Memory B cell (primary cell): ENCODE measurements at regions not wholly inside any gene's neighbourhood (a gene's known extent, or its start where the extent isn't known, plus 50 kb on each side); places are given as distances from the start of the nearest gene placed in this dataset.
"Not testable (repeated sequence)": the region's sequence is repeated elsewhere in the genome, so short reads cannot be mapped to it uniquely, and the experiment has no call there.

Source experiments
- ATAC-seq: fragments of 150-1000 bp; cut with Tn5 transposase; 2 replicates; pipeline ENCODE4 v1.10.0; 2021; ENCODE audit warnings: low read depth, mild to moderate bottlenecking, moderate library complexity
- DNase-seq, 2 donors: peaks; one replicate each; pipeline ENCODE4 v3.0.0; 2022; ENCODE audit warnings: low spot score in 2 of 2
- H3K27ac Mint-ChIP-seq: one replicate; pipeline ENCODE4 v1.8.0; 2022; ENCODE audit warnings: mild to moderate bottlenecking, moderate library complexity, mixed read lengths
- H3K27me3 Mint-ChIP-seq: one replicate; pipeline ENCODE4 v1.8.0; 2022; ENCODE audit warnings: mixed read lengths
- H3K36me3 Mint-ChIP-seq: one replicate; pipeline ENCODE4 v1.8.0; 2022; ENCODE audit warnings: mild to moderate bottlenecking, mixed read lengths
- H3K4me1 Mint-ChIP-seq: one replicate; pipeline ENCODE4 v1.8.0; 2022; ENCODE audit warnings: mixed read lengths
- H3K4me3 Mint-ChIP-seq: one replicate; pipeline ENCODE4 v1.8.0; 2022; ENCODE audit warnings: mild to moderate bottlenecking, moderate library complexity, mixed read lengths
- H3K9me3 Mint-ChIP-seq: one replicate; pipeline ENCODE4 v1.8.0; 2022; ENCODE audit warnings: mixed read lengths

GRCh38 chr7:24432677-24433076, 140.6 kb upstream of the PALS2 start:
- H3K27me3 Mint-ChIP-seq, result peaks cover 3% of the 10 kb centered on the region
- H3K36me3 Mint-ChIP-seq, result no peaks in the 10 kb centered on the region
- ATAC-seq, result no peak
- H3K27ac Mint-ChIP-seq, result no peak overlapping the region
- H3K9me3 Mint-ChIP-seq, result no peaks in the 10 kb centered on the region
- peaks cover 3% of the 10 kb centered on the region for H3K4me1 Mint-ChIP-seq
- no peak overlapping the region for H3K4me3 Mint-ChIP-seq
- no peak for DNase-seq

DNA sequence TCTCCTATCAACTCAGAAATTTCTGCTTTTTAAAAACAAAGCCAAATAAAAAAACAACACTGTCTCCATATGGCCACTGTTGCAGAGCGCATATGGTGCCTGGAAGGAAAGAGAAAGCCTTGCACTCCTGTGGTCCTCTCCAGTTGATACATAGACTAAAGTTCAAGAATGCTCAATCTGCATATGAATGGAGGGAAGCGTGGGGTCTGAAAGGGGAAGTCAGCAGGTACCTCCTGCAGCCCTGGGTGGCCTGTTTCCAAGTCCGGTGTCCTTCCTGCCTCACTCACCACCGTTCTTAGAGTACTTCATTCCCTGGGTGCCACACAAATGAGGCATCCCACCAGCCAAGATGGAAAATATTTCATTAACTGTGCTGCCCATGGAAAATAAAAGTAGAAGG, 138.3 kb upstream of the PALS2 start:
- no peaks in the 10 kb centered on the region for H3K36me3 Mint-ChIP-seq
- H3K27ac Mint-ChIP-seq, result no peak overlapping the region
- H3K9me3 Mint-ChIP-seq, result no peaks in the 10 kb centered on the region
- H3K4me3 Mint-ChIP-seq, result no peak overlapping the region
- no peak for DNase-seq
- no peak for ATAC-seq
- peaks cover 3% of the 10 kb centered on the region for H3K27me3 Mint-ChIP-seq
- H3K4me1 Mint-ChIP-seq, result peaks cover 3% of the 10 kb centered on the region

DNA sequence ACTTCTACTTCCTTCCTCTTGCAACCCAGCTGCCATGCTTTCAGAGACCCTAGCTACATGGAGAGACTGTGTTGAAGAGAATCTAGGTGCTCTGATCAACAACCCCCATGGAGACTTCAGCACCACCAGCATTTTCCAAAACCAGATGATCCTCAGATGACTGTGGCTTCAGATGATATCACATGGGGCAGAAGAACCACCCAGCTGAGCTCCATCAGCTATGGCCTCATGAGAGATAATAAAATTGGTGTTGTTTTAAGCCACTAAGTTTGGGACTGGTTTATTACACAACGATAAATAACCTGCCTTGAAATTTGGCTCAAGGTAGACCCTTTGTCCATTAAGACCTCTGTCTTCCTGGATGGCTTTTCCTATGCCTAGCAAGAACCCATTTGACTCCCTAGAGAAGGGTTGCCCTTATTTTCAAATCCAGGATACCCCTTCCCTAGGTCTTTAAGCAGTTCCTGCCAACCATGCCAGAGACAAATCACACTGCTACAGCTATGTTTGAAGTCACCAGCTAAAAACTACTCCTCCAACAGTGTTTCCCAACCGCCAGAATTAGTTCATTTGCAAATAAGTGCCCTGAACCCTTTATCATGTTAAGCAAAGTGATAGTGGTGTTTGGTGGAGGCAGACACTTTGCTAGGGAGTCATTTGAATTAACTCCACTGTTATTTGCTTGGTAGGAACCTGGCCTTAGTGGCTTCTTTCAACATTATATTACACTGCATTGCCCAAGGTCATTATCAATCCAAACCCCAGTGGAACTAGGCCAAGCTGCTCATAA, 136.9 kb upstream of the PALS2 start:
- no peak for DNase-seq
- H3K27ac Mint-ChIP-seq, result no peak overlapping the region
- H3K4me3 Mint-ChIP-seq, result no peak overlapping the region
- H3K4me1 Mint-ChIP-seq, result peaks cover 3% of the 10 kb centered on the region
- H3K36me3 Mint-ChIP-seq, result no peaks in the 10 kb centered on the region
- peaks cover 3% of the 10 kb centered on the region for H3K27me3 Mint-ChIP-seq
- H3K9me3 Mint-ChIP-seq, result no peaks in the 10 kb centered on the region
- ATAC-seq, result no peak

GRCh38 chr7:24438232-24438631, 135.0 kb upstream of the PALS2 start:
- no peak overlapping the region for H3K4me3 Mint-ChIP-seq
- DNase-seq, result no peak
- H3K27me3 Mint-ChIP-seq, result peaks cover 5% of the 10 kb centered on the region
- no peaks in the 10 kb centered on the region for H3K9me3 Mint-ChIP-seq
- no peak overlapping the region for H3K27ac Mint-ChIP-seq
- H3K4me1 Mint-ChIP-seq, result peaks cover 3% of the 10 kb centered on the region
- ATAC-seq, result no peak
- no peaks in the 10 kb centered on the region for H3K36me3 Mint-ChIP-seq

- H3K27ac Mint-ChIP-seq, H3K36me3 Mint-ChIP-seq, H3K4me3 Mint-ChIP-seq: not testable (repeated sequence)
Measured at GRCh38 chr7:24439104-24439503, 134.1 kb upstream of the PALS2 start.

GRCh38 chr7:24440892-24441291, 132.4 kb upstream of the PALS2 start:
- DNase-seq (no peak), ATAC-seq (no peak)
- Mint-ChIP-seq H3K9me3 (no peaks in the 10 kb centered on the region), H3K4me1 (no peaks in the 10 kb centered on the region), H3K27me3 (peaks cover 4% of the 10 kb centered on the region), H3K36me3 (no peaks in the 10 kb centered on the region), H3K4me3 (no peak overlapping the region), H3K27ac (no peak overlapping the region)

More at GRCh38 chr7:24439104-24439503, 134.1 kb upstream of the PALS2 start:
- H3K4me1 Mint-ChIP-seq, ATAC-seq, H3K9me3 Mint-ChIP-seq, DNase-seq, H3K27me3 Mint-ChIP-seq: not testable (repeated sequence)

GRCh38 chr7:24441314-24442027, 131.8 kb upstream of the PALS2 start:
- Mint-ChIP-seq H3K4me3 (no peak overlapping the region), H3K27me3 (peaks cover 6% of the 10 kb centered on the region), H3K9me3 (no peaks in the 10 kb centered on the region), H3K36me3 (no peaks in the 10 kb centered on the region), H3K4me1 (no peaks in the 10 kb centered on the region), H3K27ac (no peak overlapping the region)
- DNase-seq (no peak), ATAC-seq (no peak)

GRCh38 chr7:24442170-24442777, 131.0 kb upstream of the PALS2 start:
- H3K27me3 Mint-ChIP-seq, result peaks cover 9% of the 10 kb centered on the region
- H3K4me3 Mint-ChIP-seq, result no peak overlapping the region
- H3K9me3 Mint-ChIP-seq, result no peaks in the 10 kb centered on the region
- H3K27ac Mint-ChIP-seq, result no peak overlapping the region
- DNase-seq (no peak), ATAC-seq (no peak)
- no peaks in the 10 kb centered on the region for H3K4me1 Mint-ChIP-seq
- no peaks in the 10 kb centered on the region for H3K36me3 Mint-ChIP-seq

DNA sequence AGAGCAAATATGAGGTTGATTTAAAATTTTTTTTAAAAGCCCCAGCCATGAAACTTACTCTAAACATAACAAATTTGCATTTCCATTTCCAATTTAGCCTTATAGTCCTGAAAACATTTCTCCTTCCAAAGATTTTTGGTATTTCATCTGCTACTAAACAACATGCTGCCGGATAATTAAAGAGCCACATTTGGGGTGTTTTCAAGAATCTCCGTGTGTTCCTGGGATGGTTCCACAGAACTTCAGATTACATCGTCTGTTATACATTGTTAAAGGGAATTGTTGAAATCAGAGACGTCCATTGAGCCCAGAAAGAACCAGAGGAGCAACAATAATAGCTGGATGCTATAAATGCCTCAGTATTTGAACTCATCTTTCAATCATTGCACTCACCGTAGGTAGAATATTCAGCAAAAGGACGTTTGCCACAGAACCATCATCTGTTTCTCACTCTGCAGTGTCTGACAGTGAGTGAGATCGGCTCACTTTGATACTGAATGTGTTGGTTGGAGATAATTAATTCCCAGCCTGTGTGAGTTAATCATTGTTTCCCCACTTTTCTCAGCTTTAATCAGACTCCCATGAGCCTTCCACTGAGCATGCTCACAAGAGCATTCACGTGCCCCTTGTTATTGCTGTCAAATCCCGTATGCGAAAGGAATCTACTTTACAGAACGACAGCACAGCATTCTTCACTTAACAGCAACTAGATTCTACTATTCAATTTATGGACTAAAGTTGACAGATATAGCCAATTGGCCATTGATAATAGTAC, 128.4 kb upstream of the PALS2 start:
- H3K27me3 Mint-ChIP-seq, result peaks cover 15% of the 10 kb centered on the region
- H3K9me3 Mint-ChIP-seq, result no peaks in the 10 kb centered on the region
- DNase-seq (no peak), ATAC-seq (no peak)
- H3K4me1 Mint-ChIP-seq, result no peaks in the 10 kb centered on the region
- no peaks in the 10 kb centered on the region for H3K36me3 Mint-ChIP-seq
- no peak overlapping the region for H3K4me3 Mint-ChIP-seq
- no peak overlapping the region for H3K27ac Mint-ChIP-seq

GRCh38 chr7:24448038-24448437, 125.2 kb upstream of the PALS2 start:
- DNase-seq, result no peak
- Mint-ChIP-seq H3K9me3 (no peaks in the 10 kb centered on the region), H3K27ac (no peak overlapping the region), H3K36me3 (no peaks in the 10 kb centered on the region), H3K27me3 (peaks cover 27% of the 10 kb centered on the region), H3K4me1 (no peaks in the 10 kb centered on the region), H3K4me3 (no peak overlapping the region)
- no peak for ATAC-seq

- not testable (repeated sequence) for H3K4me1 Mint-ChIP-seq, H3K27ac Mint-ChIP-seq, DNase-seq, ATAC-seq, H3K9me3 Mint-ChIP-seq, H3K4me3 Mint-ChIP-seq, H3K36me3 Mint-ChIP-seq
- peaks cover 24% of the 10 kb centered on the region for H3K27me3 Mint-ChIP-seq
Measured at GRCh38 chr7:24449416-24449815, 123.8 kb upstream of the PALS2 start.

DNA sequence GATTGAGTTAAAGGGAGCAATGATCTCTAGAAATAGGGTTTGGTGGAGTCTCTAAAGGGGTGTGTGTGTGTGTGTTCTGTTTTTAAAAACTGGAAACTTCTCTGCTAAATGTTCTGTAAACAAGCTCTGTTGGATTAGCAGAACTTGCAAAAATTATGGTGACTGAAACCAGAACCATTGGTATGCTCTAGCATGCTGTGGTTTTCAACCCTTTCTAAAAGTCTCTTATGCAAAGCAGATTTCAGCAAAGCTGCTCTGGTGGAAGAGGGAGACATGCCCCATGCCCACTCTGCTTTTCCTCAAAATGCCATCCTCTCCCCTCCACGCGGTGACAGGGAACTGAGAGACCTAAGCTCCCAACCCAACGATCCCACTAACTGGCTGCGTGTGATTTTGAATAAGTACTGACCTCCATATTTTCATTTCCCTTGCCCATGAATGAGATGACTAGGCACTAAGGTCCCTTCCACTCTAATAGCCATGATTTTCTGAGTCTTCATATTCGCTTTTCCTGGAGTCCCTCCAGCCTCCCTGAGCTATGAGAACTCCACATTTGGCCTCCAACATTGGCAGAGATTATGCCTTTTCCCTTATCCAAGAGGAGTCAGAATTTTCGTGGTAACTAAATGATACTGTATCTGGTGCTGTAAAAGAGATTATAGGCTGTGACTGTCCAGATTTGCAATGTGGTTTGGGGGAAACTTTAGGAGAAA, 117.3 kb upstream of the PALS2 start:
- DNase-seq (no peak), ATAC-seq (peak; percentile 47)
- Mint-ChIP-seq H3K4me3 (no peak overlapping the region), H3K9me3 (no peaks in the 10 kb centered on the region), H3K4me1 (peaks cover 9% of the 10 kb centered on the region), H3K27me3 (peaks cover 20% of the 10 kb centered on the region), H3K27ac (no peak overlapping the region), H3K36me3 (no peaks in the 10 kb centered on the region)

GRCh38 chr7:24456526-24457218, 116.6 kb upstream of the PALS2 start:
- Mint-ChIP-seq H3K27me3 (peaks cover 17% of the 10 kb centered on the region), H3K4me3 (no peak overlapping the region), H3K36me3 (no peaks in the 10 kb centered on the region), H3K4me1 (peaks cover 9% of the 10 kb centered on the region), H3K27ac (no peak overlapping the region), H3K9me3 (no peaks in the 10 kb centered on the region)
- no peak for DNase-seq
- no peak for ATAC-seq
